Transverse colon (tissue), 3 donors: ENCODE measurements at regions not wholly inside any gene's neighbourhood (a gene's known extent, or its start where the extent isn't known, plus 50 kb on each side); places are given as distances from the start of the nearest gene placed in this dataset.

Experiments used
- CTCF ChIP-seq, 5 experiments: fragments of 200-600 bp in 3 of 5; fragments of 450-650 bp in 2 of 5; sonication (generic) in 3 of 5; IDR thresholded peaks; 1 replicate in 2 of 5; 2 replicates in 3 of 5; pipeline ENCODE4 v1.5.1; 2016 to 2017; ENCODE audit warnings: antibody characterized with exemption in 5 of 5, inconsistent platforms in 3 of 5, mild to moderate bottlenecking in 2 of 5, moderate library complexity in 1 of 5
- EP300 ChIP-seq: sonication (generic); formaldehyde crosslinking; IDR thresholded peaks from one replicate; pipeline ENCODE4 v1.6.1; 2017; ENCODE audit warnings: antibody characterized with exemption, low read depth
- POLR2A ChIP-seq: fragments of 450-650 bp; IDR thresholded peaks from one replicate; pipeline ENCODE4 v1.6.1; 2016; ENCODE audit warnings: antibody characterized with exemption, mild to moderate bottlenecking, moderate library complexity

GRCh38 chr6:81813305-81813704, 60.8 kb upstream of the TENT5A start:
- no peak for TF ChIP-seq CTCF (IDR thresholded peaks at IDR 0.05)
- no peak for TF ChIP-seq EP300
- no peak for TF ChIP-seq POLR2A
